Liver (tissue), 3 donors: ENCODE measurements at regions not wholly inside any gene's neighbourhood (a gene's known extent, or its start where the extent isn't known, plus 50 kb on each side); places are given as distances from the start of the nearest gene placed in this dataset.

ENCODE experiments used
- SP1 ChIP-seq: IDR thresholded peaks from 2 replicates; pipeline ENCODE4 v1.6.1; 2018; ENCODE audit warnings: antibody characterized with exemption, mild to moderate bottlenecking
- TF ChIP-seq, protein P1 (sequence below): fragments of 150-350 bp; IDR thresholded peaks from 2 replicates; pipeline ENCODE4 v1.5.1; 2017; ENCODE audit warnings: improper control_type of control experiment, low read depth, low read length; ENCODE audit not compliant: missing input control
- donor health status: healthy.
- donor health status: healthy.

DNA sequence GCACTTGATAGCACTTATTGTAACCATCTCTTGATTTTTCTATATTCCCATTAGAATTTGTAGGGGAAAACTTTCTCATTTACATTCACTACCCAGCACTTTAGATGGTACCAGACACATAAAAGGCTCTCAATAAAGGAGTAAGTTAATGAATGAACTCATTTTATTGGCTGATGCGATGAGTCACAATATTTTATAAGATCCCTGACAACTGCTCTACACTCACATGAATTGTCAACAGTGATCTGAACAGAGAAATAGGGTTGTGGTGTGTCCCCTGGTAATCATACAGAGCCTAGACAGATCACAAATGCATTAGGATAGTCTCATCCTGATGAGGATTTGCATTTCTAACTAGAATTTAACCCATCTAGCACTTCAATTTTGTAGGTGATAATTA lies 567.6 kb upstream of the ARPP21 start:
- TF ChIP-seq, protein P1, sequence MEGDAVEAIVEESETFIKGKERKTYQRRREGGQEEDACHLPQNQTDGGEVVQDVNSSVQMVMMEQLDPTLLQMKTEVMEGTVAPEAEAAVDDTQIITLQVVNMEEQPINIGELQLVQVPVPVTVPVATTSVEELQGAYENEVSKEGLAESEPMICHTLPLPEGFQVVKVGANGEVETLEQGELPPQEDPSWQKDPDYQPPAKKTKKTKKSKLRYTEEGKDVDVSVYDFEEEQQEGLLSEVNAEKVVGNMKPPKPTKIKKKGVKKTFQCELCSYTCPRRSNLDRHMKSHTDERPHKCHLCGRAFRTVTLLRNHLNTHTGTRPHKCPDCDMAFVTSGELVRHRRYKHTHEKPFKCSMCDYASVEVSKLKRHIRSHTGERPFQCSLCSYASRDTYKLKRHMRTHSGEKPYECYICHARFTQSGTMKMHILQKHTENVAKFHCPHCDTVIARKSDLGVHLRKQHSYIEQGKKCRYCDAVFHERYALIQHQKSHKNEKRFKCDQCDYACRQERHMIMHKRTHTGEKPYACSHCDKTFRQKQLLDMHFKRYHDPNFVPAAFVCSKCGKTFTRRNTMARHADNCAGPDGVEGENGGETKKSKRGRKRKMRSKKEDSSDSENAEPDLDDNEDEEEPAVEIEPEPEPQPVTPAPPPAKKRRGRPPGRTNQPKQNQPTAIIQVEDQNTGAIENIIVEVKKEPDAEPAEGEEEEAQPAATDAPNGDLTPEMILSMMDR = no peak
- no peak for TF ChIP-seq SP1
